HEK293T (cell line): ENCODE measurements at regions not wholly inside any gene's neighbourhood (a gene's known extent, or its start where the extent isn't known, plus 50 kb on each side); places are given as distances from the start of the nearest gene placed in this dataset.

Source experiments
- CTCF ChIA-PET: fragments of 350-600 bp; formaldehyde crosslinking; extraction: SDS; loops from one replicate; lab custom pipeline; 2021; ENCODE audit warnings: antibody characterized with exemption, inconsistent platforms; lab: Yijun Ruan, JAX
- POLR2A ChIA-PET: fragments of 350-600 bp; formaldehyde crosslinking; extraction: SDS; loops from one replicate; lab custom pipeline; 2020; ENCODE audit warnings: antibody characterized with exemption, inconsistent platforms; lab: Yijun Ruan, JAX
- DNase-seq: peaks from one replicate; pipeline ENCODE4 v3.0.0; 2012; ENCODE audit warnings: mixed read lengths; ENCODE audit errors: extremely low spot score
- ARNT ChIP-seq: fragments of 450-650 bp; IDR thresholded peaks from 2 replicates; pipeline ENCODE4 v1.6.1; 2017; ENCODE audit warnings: mild to moderate bottlenecking
- BHLHE40 ChIP-seq: fragments of 450-650 bp; IDR thresholded peaks from 2 replicates; pipeline ENCODE4 v1.6.1; 2016; ENCODE audit warnings: mild to moderate bottlenecking, moderate library complexity, borderline replicate concordance
- CTBP1 ChIP-seq: fragments of 450-650 bp; IDR thresholded peaks from 2 replicates; pipeline ENCODE4 v1.6.1; 2016; ENCODE audit warnings: borderline replicate concordance
- ELF4 ChIP-seq: fragments of 450-650 bp; IDR thresholded peaks from 2 replicates; pipeline ENCODE4 v1.6.1; 2017; ENCODE audit warnings: antibody characterized with exemption
- FOXA1 ChIP-seq: fragments of 450-650 bp; IDR thresholded peaks from 2 replicates; pipeline ENCODE4 v1.6.1; 2016; ENCODE audit warnings: mild to moderate bottlenecking
- FOXK2 ChIP-seq: fragments of 450-650 bp; IDR thresholded peaks from 2 replicates; pipeline ENCODE4 v1.6.1; 2016; ENCODE audit warnings: mild to moderate bottlenecking
- FOXM1 ChIP-seq: fragments of 450-650 bp; IDR thresholded peaks from 2 replicates; pipeline ENCODE4 v1.6.1; 2017; ENCODE audit warnings: mild to moderate bottlenecking, borderline replicate concordance
- HDGF ChIP-seq: fragments of 450-650 bp; IDR thresholded peaks from 2 replicates; pipeline ENCODE4 v1.6.1; 2017; ENCODE audit warnings: antibody characterized with exemption, borderline replicate concordance
- L3MBTL2 ChIP-seq: fragments of 450-650 bp; conservative IDR thresholded peaks from 2 replicates; pipeline ENCODE4 v1.6.1; 2016; ENCODE audit warnings: mild to moderate bottlenecking
- LEF1 ChIP-seq: fragments of 450-650 bp; IDR thresholded peaks from 2 replicates; pipeline ENCODE4 v1.6.1; 2017; ENCODE audit warnings: mild to moderate bottlenecking, borderline replicate concordance
- NFRKB ChIP-seq: fragments of 450-650 bp; IDR thresholded peaks from 2 replicates; pipeline ENCODE4 v1.6.1; 2016; ENCODE audit warnings: mild to moderate bottlenecking, moderate library complexity
- PKNOX1 ChIP-seq: fragments of 450-650 bp; IDR thresholded peaks from 2 replicates; pipeline ENCODE4 v1.6.1; 2016
- SP1 ChIP-seq: fragments of 450-650 bp; IDR thresholded peaks from 2 replicates; pipeline ENCODE4 v1.6.1; 2017
- SUZ12 ChIP-seq: fragments of 450-650 bp; IDR thresholded peaks from 2 replicates; pipeline ENCODE4 v1.6.1; 2016; ENCODE audit warnings: mild to moderate bottlenecking
- TARDBP ChIP-seq: fragments of 450-650 bp; IDR thresholded peaks from 2 replicates; pipeline ENCODE4 v1.6.1; 2016
- ZNF384 ChIP-seq: fragments of 450-650 bp; IDR thresholded peaks from 2 replicates; pipeline ENCODE4 v1.6.1; 2016

- TF ChIP-seq LEF1 (no peak), PKNOX1 (no peak), HDGF (no peak), BHLHE40 (no peak), SUZ12 (no peak), FOXM1 (no peak), CTBP1 (no peak), SP1 (no peak), FOXA1 (no peak), ELF4 (no peak), ARNT (no peak), NFRKB (no peak), L3MBTL2 (no peak)
- POLR2A ChIA-PET = no interaction called here
- CTCF ChIA-PET = no interaction called here
Observed at GRCh38 chr2:65658266-65658665, 225.9 kb upstream of the SPRED2 start.

DNA sequence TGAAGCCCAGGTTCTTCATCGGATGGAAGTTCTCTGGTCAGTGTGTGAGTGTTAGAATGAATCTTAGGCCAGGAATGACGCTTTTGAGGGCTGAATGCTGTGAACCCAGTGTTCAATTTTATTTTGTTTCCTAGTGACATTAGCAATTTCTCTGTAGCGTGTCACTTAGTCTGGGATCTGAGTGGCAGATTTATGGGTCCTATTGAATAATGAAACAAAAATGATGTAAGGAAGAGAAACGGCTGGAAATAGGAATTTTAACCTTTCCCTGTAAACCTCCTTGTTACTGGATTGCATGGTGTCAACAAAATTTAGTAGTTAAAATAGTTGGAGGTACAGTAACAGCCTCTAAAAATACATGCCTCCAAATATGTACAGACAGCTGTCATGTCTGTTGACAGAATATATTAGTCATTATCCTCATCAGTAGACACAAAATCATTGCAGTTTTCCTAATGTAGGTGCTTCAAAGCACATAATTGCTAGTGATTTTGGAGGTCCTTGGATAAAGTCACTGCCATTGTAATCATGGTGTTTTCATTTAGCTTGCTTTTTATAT is 223.8 kb upstream of the SPRED2 start:
- DNase-seq = no peak
- ChIA-PET POLR2A (no interaction called here), CTCF (interaction anchor here (0.5 to 1.2 kb wide), 4 partner anchors 10 to 55 kb away, joined by 3 to 4 read pairs (median 3); no protein-coding TSS in a partner anchor)
- TF ChIP-seq PKNOX1 (peak; percentile 82), ZNF384 (no peak)

More at GRCh38 chr2:65658266-65658665, 225.9 kb upstream of the SPRED2 start:
- DNase-seq = no peak

DNA sequence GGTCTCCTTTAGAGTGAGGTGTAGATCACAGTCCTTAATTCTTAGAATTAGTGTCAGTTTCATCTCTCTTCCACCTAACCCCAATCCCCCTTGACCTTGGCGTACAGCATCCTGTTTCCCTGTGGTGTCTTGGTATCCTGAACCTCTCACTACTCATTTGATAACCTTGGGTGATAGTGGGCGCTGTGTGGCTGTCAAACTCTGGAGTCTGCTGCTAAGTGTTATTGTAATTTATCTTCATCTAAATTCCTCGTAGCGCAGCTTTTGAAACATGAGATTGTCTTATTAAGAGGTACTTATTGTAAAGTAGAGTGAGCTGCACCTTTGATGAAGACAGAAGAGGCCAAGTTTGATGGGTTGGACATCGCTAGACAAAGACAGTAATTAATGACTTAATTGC is 222.6 kb upstream of the SPRED2 start:
- no peak for DNase-seq
- CTCF ChIA-PET = interaction anchor here (1.2 kb wide), 1 partner anchor 56 kb away, joined by 3 read pairs; no protein-coding TSS in a partner anchor
- TF ChIP-seq LEF1 (no peak), PKNOX1 (peak; percentile 70)
- POLR2A ChIA-PET = interaction anchor here (0.8 kb wide), 1 partner anchor 723 kb away, joined by 3 read pairs; no protein-coding TSS in a partner anchor

DNA sequence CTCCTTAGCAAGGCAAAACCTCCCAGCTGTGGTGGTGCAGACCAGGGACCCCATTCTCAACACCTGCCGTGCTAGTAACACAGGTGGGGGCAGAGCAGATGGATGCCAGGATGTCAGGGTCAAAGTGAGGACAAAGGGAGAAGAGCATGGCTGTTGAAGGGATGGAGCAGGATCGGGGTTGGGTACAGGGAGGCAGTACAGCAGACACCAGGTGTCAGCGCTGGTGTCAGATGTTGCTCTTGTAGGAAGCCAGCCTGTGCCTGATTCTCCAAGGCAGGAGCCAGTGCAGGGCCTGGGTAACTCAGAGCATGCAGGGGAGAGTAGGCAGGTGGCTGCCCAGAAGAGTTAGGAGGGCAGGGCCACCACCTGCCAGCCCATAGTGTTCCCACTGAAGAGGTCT is 222.1 kb upstream of the SPRED2 start:
- CTCF ChIA-PET = no interaction called here

DNA sequence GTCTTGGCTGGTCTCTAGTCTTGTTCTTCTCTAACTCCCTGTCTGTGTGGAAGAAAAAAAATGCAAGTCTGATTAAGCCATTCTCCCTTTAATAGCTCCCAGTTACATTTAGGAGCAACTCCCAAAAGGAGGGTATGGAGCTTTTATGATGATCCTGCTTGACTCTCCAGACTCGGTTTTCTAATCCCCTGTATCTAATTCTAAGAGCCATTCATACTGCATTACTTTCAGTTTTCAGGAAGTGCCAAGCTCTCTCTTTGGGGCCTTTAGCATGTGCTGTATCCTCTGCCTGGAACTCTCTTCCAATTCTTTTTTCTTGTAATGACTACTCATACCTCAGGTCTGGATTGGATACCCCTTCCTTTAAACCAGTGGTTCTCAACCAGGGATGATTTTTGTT is 219.7 kb upstream of the SPRED2 start:
- ChIA-PET CTCF (no interaction called here), POLR2A (no interaction called here)
- DNase-seq = no peak
- no peak for TF ChIP-seq ARNT
- TF ChIP-seq FOXK2 = no peak
- TF ChIP-seq SP1 = no peak
- TF ChIP-seq BHLHE40 = no peak
- no peak for TF ChIP-seq NFRKB
- no peak for TF ChIP-seq SUZ12
- no peak for TF ChIP-seq L3MBTL2
- TF ChIP-seq PKNOX1 = no peak
- no peak for TF ChIP-seq TARDBP
- no peak for TF ChIP-seq HDGF
- no peak for TF ChIP-seq ZNF384
- TF ChIP-seq ELF4 = no peak
- TF ChIP-seq LEF1 = no peak

More for the DNA sequence above, 222.1 kb upstream of the SPRED2 start:
- TF ChIP-seq SP1 (no peak), FOXA1 (no peak), TARDBP (no peak), ELF4 (no peak), BHLHE40 (no peak), ZNF384 (no peak), FOXM1 (no peak), SUZ12 (no peak), PKNOX1 (no peak), LEF1 (no peak), ARNT (no peak)
- POLR2A ChIA-PET = no interaction called here
- DNase-seq = no peak
